ENCODE measurements at regions not wholly inside any gene's neighbourhood (a gene's known extent, or its start where the extent isn't known, plus 50 kb on each side); places are given as distances from the start of the nearest gene placed in this dataset.

DNA sequence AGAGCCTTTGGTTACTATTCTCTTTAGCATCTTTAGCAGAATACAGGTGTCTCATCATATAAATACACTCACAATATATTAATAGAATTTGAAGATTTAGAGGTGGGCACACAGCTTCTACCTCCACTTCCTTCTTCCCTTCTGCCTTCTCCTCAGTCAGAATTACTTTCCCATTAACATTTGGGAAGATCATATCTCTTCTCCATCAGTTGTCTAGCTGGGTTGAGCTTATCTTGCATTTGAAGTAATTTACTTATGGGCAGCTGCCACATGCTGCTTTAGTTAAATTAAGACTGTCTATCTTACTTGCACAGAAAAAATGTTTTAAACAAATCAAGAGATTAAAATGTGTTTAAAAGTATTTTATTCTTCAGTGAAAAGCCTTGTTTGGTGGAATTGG, 110.1 kb upstream of the ASIC2 start:
- in situ Hi-C loops (cut with MboI; ENCODE audit: low sequenced_read_pairs): no loop called here

DNA sequence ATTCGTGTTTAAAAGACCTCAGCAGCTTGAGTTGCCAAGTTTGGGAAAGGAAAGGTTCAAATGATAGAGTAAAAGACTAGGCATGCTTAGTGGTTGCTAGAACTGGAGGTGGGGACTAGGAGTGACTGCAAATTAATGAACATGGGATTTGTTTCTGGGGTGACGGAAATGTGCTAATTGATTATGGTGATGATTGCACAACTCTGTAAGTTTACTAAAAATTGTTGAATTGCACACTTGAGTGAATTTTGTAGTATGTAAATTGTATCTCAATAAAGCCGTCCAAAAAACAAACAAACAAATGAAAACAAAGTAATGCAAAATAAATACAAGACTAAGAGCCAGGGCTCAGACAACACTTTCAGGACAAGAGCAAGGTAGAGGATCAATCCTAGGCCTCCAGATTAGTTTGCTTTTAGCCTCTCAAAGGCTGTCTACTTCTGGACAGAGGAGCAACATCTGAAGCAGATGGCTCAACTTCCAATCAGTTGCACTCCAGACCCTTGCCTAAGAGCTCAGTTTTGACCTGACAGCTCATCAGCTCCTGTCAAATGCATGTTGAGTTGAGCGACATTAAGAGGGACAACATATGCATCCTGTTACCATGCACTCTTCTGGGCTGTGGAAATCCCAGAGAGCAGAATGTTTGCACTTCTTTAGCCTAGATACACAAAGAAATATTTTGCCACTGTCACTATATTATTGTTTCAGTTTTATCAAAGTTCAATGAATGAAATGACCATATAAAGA, 111.2 kb upstream of the ASIC2 start:
- in situ Hi-C loops (cut with MboI; ENCODE audit: low sequenced_read_pairs): no loop called here

DNA sequence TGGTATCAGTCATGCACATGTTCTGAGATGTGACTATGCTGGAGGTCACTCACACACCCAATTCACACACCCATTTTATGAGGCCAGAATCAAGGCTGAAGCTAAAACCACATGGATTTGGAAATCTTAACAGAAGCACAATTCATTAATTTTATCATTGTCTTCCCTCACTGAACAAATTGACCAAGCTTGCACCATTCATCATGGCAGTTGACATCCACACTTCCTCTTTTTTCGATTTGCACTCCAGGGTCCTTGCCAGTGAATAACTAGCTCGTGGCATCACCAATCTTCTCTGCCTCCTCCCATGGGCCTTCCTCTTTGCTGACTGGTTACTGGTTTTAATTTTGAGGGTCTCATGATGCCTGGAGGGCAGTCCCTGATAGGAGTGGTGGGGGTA, 123.0 kb upstream of the ASIC2 start:
- in situ Hi-C loops (cut with MboI; ENCODE audit: low sequenced_read_pairs): no loop called here

DNA sequence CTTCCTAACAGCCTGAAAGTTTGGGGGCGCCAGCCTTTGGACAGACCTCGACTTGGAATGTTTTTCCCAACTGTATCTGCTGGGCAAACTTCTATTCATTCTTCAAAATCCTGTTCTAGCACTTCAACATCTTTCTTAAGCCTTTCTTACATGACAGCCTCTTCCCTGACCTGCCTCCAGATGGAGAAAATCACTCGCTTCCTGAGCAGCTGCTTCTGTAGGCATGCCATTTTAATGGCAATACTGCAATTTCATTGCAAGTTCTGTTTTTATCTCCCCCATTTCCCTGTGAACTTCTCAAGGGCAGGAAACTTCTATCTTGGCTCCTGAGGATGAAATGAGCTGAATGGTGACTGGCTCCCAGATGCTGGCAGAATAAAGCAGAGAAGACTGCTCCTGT, 128.8 kb upstream of the ASIC2 start:
- in situ Hi-C loops (cut with MboI; ENCODE audit: low sequenced_read_pairs): no loop called here

DNA sequence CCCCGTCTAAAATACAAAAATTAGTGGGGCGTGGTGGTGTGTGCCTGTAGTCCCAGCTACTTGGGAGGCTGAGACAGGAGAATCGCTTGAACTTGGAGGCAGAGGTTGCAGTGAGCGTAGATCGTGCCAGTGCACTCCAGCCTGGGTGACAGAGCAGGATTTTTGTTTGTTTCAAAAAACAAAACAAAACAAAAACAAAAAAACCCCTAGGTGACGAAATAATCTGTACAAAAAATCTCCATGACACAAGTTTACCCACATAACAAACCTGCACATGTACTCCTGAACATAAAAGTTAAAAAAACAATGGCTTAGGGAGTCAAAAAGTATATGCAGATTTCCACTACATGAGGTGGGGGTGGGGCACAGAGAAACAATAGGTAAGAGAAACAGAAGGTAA, 140.5 kb upstream of the ASIC2 start:
- in situ Hi-C loops (cut with MboI; ENCODE audit: low sequenced_read_pairs): no loop called here

DNA sequence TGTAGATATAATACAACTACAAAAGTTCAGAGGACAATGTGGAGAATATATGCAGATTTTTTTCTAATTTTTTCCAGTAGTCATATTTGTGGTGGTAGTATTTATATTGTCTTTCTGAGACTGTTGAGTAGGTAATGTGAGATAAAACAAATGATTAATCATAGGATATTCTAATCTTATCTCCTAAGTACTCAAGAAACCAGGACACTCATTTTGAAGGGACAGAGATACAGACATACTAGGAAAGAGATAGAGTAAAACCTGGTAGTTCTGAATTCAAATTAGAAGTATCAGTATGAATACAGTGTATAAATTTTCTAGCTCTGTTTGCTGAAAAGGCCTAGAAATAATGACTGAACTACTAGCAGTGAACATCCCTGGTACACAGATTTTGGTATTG, 141.7 kb upstream of the ASIC2 start:
- in situ Hi-C loops (cut with MboI; ENCODE audit: low sequenced_read_pairs): no loop called here

DNA sequence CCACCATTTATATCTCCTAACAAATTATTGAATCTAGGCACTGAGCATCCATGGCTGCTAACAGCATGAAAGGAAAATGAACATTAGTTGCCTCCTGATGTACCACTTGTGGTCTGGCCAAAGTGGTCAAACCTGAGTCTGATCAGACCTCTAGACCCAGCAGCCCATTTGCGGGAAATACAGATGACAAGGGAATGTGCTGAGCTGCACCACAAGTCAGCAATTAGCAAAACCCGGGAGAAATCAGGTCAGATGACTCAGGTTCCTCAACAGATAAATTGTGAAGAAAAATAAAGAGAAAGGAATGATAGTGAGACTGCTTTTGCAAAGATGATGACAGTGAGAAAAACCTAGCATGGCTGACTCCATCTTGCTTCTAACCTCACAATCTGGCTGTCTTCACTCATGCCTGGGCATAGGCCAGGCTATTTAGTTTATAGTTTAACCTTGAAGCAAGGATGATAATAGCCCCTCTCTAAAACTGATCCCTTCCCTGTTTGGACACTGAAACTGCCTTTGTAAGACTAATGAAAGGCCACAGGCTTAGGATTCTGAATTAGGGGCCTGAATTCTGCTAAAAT, 142.7 kb upstream of the ASIC2 start:
- in situ Hi-C loops (cut with MboI; ENCODE audit: low sequenced_read_pairs): no loop called here

DNA sequence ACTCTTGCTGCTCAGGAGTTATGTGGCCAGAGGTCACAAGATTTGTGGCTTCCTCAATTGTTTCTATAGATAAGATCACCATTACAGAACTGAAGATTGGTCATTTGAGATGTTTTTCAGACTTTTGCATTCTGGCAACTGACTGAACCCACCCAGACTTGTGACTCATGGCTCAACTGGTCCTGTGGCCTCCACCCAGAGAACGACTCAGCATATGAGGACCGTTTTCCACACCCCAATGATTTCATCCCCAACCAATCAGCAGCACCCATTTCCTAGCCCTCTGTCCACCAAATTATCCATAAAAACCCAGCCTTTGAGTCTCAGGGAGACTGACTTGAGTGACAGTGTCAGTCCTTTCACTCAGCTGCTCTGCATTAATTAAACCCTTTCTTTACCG, 143.2 kb upstream of the ASIC2 start:
- in situ Hi-C loops (cut with MboI; ENCODE audit: low sequenced_read_pairs): no loop called here

DNA sequence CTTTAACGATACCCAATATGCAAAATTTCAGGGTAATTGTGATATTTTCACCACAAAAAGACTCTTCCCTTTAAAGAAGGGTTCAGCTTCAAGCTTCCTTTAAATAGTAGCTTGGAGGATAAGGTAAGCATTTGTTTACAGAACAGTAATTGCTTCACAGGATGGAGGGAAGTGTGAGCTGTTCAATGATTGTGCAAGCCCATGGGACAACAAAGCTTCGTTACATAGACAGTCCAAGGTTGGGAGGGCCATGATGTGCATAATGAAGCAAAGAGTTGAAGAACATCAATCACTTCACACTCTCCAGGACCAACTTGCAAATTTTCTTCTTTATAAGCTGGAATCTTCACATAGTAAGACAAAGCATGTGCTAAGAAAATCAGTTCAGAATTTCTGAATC, 145.0 kb upstream of the ASIC2 start:
- in situ Hi-C loops (cut with MboI; ENCODE audit: low sequenced_read_pairs): no loop called here

DNA sequence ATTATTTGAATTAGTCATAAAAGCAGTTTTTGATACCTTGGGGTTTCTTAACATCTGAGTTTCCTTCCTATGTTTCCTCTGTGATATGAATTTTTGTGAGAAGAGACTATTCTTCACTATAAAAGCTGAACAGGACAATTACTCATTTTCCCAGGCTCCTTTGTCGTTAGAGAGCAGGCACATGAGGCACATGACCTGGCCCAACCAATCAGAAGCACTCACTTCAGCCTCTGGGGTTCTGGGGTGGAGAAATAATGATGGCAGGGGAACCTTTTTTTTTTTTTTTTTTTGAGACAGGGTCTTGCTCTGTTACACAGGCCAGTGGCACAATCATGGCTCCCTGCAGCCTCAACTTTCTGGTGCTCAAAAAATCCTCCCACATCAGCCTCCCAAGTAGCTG, 145.5 kb upstream of the ASIC2 start:
- in situ Hi-C loops (cut with MboI; ENCODE audit: low sequenced_read_pairs): no loop called here

DNA sequence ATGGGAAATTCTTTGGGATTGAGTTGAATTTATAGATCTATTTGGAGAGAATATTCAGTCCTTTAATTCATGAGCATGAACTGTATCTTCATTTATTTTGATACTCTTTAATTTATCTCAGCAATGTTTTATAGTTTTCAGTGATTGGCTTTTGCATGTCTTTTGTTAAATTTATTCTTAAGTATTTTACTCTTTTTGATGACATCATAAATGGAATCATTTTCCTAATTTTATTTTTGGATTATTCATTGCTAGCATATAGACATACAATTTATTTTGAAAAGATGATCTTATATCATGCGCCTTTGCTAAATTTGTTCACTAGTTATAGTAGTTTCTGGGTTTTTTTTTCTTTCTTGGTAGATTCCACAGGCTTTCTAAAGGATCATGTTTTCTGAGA, 149.2 kb upstream of the ASIC2 start:
- in situ Hi-C loops (cut with MboI; ENCODE audit: low sequenced_read_pairs): no loop called here

DNA sequence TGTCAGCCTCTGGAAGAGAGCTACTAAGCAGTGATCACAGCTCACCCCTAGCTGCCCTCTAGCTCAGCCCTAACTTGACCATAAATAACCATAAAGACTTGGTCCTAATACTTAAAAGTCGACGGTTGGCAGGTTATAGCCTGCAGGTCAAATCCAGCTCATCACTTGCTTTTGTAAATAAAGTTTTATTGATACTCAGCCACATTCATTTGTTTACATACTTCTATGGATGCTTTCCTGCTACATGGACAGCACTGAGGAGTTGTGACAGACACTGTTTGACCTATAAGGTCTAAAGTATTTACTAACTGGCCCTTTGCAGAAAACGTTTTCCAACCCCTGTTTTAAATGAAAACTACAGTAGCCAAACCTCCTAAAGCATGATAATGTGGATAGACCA, 151.6 kb upstream of the ASIC2 start:
- in situ Hi-C loops (cut with MboI; ENCODE audit: low sequenced_read_pairs): no loop called here

DNA sequence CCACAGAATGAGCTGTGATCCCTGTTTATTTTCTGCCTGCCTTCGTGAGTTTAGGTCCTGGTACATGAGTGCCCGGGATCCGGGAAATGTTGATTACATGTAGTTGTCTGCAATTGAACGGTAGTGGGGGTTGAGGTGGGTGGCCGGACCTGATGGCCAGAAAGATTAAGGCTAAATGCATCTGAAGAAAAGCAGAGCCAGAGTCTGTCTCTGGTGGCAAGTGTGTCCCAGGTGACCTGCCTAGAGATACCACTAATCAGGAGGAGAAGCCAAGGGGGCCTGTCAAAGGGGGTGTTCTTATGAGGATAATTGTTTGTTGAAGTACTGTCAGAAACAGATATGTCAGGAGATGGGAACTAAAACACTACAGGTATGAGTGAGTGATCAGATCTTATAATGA, 154.0 kb upstream of the ASIC2 start:
- in situ Hi-C loops (cut with MboI; ENCODE audit: low sequenced_read_pairs): no loop called here

DNA sequence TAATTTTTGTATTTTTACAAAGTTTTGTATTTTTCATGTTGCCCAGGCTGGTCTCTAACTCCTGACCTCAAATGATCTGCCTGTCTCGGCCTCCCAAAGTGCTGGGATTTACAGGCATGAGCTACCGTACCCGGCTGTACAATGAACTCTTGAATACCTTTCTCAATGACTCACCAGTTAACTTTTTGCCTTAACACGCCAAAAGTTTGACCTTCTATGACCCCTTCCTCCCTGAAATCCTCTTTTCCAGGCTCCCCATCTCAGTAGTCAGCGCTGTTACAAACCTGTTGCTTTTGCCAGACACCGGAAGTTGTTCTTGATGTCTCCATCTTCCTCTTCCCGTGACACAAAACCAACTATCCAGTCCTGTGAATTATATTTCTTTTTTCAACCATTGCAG, 158.1 kb upstream of the ASIC2 start:
- in situ Hi-C loops (cut with MboI; ENCODE audit: low sequenced_read_pairs): no loop called here

DNA sequence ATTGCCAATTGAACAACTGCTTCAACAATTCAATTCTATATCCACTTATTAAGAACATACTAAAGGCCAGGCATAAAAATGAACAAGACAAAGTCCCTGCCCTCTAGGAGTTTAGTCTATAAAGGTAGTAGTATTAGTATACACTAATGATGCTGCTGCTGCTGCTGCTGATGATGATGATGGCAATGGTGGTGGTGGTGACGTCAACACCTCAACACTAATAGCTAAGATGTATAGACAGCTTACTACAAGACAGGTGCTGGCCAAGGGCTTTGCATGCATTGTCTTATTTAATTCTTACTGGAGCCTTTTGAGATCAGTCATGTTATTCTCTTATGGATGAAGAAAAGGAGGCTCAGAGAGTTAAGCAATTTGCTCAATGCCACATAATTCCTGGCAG, 164.4 kb upstream of the ASIC2 start:
- in situ Hi-C loops (cut with MboI; ENCODE audit: low sequenced_read_pairs): no loop called here

DNA sequence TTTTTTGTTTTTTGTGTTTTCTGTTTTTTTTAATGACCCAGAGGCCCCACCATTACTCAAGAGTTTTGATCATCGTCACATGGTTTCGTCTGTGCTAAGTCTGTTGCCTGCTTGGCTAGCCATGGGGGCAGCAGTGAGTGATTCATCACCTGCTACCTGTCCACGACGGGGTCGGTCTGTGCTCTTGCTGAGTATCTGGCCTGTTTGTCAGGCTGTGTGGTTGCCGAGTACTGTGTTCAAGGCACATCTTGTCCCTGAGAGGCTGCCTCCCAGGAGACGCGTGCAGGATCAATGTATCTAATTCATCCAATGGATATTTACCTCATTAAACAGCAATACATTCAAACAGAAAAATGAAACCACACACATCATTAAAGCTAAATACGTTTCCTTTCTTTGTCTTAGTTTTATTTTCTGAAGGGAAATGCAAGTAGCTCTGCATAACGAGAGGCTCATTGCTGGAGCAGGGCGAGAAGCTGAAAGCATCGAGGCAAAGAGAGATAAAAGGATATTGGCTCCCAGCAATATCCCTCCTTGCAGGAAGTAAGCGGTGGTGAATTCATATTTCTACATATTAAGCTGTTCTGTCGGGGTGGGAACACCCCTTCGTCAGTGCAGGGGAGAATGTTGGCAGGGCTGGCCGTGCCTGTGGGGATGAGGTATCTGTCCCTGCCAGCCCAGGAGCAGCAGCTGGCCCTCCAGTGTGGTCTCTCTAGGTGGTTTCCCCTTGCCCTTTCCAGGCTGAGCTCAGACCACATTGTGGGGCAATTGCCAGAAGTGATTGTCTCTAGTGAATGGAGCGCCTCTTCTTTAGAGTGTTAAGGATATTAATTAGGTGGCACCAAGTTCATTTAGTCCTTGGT, 166.2 kb upstream of the ASIC2 start:
- in situ Hi-C loops (cut with MboI; ENCODE audit: low sequenced_read_pairs): no loop called here

DNA sequence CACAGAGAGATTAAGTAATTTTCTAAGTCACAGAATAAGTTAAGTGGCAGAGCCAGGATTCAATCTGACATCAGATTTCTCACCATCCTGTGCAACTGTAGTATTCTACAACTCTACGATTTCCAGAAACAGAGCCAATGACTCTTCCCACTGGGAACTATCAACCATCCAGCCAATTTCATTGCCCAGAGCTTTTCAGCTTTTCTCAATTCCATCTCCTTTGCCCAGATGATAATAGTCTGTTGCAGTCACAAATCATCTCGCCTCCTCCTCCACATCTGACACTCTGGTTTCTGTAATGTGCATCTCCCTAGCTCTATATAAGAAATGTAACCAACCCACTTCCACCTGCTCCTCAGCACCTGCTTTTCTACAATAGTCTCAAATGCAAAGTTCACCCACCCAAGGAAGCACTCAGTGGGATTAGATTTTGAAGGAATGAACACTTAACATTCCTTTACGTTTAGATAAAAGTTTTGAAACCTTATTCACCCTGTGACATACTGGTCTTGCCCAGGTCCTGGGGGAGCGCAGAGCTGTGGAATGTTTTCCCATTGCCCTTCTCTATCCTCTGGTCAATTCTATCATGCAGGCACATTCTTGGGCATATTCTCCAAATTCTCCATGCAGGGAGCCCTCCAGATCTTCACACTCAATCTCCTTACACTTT, 167.8 kb upstream of the ASIC2 start:
- in situ Hi-C loops (cut with MboI; ENCODE audit: low sequenced_read_pairs): no loop called here

DNA sequence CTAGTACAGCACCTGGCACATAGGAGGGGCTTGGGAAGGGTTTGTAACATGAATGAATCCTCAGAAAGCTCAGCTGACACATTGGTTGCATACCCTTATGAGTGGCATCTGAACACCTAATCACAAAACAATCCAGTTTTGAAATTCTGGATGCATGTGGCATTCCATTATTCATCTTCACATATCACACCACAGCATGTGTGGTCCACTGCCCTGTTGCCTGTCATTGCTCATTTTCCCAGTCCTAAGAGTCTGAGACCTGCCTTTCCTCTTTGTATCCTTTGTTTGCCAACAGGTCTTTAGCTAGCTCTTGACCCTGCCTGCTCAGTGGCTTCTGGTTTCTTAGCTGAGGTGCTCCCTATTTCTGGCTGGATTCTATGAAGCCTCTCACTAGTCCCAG, 170.8 kb upstream of the ASIC2 start:
- in situ Hi-C loops (cut with MboI; ENCODE audit: low sequenced_read_pairs): no loop called here

DNA sequence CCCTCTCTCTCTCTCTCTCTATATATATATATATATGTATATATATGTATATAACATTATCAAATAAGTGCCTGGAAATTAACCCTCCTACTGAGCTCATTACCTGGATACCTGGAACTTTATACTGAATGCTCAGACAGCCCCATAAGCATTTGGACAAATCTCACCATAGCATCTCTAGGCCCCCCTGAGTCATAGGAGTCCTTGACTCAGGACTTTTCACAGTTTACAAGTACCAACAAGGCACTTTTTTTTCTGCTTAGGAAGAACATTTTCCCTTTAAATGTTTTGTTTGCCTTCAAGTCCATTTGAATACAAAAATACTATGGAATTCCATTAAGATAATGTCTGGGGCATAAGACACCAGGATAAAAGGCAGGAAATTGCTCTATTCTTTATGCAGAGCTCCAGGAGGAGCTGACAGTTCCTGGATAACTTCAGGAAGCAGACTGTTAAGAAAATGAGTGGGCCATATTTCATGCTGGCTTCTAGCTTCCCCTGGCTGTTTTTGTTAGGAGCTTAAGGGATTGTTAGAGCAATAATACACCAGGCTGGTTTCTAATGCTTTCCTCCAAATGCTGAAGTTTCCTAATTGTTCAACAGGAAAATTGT, 171.7 kb upstream of the ASIC2 start:
- in situ Hi-C loops (cut with MboI; ENCODE audit: low sequenced_read_pairs): no loop called here

DNA sequence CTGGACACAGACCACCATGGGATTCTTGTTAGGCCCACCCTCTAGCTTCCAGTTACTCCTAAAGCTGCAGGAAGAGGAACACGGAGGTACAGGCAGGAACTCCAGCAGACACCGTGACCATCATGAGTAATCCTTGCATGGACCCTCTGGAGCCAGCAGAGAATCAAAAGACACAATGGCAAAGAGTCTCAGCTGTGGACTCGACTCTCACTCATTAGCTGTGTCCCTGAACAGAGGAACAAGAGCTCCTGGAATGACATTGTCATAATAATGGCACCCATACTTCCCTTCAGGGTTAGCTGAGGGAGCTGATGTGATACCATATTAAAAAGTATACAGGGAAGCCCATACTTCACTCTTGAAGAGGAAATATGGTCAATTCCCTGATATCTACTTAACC, 176.3 kb upstream of the ASIC2 start:
- in situ Hi-C loops (cut with MboI; ENCODE audit: low sequenced_read_pairs): no loop called here

DNA sequence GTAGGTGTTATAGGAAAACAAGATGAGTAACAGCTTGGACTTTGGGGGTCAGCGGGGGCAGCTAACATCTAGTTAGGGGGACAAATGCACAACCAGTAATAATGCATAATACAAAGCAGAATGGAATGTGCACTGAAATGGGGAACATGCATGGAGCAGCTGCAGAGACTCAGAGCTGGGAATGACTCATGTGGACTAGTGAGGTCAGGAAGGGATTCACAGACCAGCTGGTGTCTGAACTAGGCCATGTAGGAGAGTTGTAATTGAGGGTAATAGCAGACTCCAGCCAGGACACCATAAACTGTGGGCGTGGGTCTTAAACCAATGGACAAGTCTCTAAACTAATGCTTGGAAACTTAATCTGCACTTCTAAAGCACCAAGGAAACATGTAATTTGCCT, 176.8 kb upstream of the ASIC2 start:
- in situ Hi-C loops (cut with MboI; ENCODE audit: low sequenced_read_pairs): no loop called here
